ENCODE measurements at regions not wholly inside any gene's neighbourhood (a gene's known extent, or its start where the extent isn't known, plus 50 kb on each side); places are given as distances from the start of the nearest gene placed in this dataset.

GRCh38 chr7:22594020-22594419 is 94.0 kb upstream of the STEAP1B start:
- Histone ChIP-seq H3K4me3 (ENCODE audit: low read length) (no peak overlapping the region), H3K27ac (ENCODE audit: low read length) (no peak overlapping the region), H3K9me2 (replicated peaks; ENCODE audit: insufficient read depth, low read length) (no peaks in the 10 kb centered on the region), H3F3A (ENCODE audit: insufficient read depth, low read length) (no peaks in the 10 kb centered on the region), H3K9me3 (replicated peaks; ENCODE audit: insufficient read depth, low read length) (no peaks in the 10 kb centered on the region), H2AFZ (ENCODE audit: low read length) (no peak overlapping the region), H3K27me3 (replicated peaks; ENCODE audit: insufficient read depth, low read length) (no peaks in the 10 kb centered on the region), H3K9ac (ENCODE audit: low read length) (no peak overlapping the region), H3K4me1 (ENCODE audit: low read length) (no peaks in the 10 kb centered on the region), H3K79me2 (ENCODE audit: low read length) (no peaks in the 10 kb centered on the region), H3K36me3 (replicated peaks; ENCODE audit: insufficient read depth, low read length) (no peaks in the 10 kb centered on the region), H3K4me2 (ENCODE audit: low read depth, low read length) (no peak overlapping the region), H4K20me1 (ENCODE audit: insufficient read depth, low read length) (no peaks in the 10 kb centered on the region)
- no peak for DNase-seq
- TF ChIP-seq EZH2phosphoT487 (IDR thresholded peaks at IDR 0.05; ENCODE audit: low read length) (no peak), EZH2 (optimal IDR thresholded peaks at IDR 0.05; ENCODE audit: low read depth, low read length) (no peak), CTCF (IDR thresholded peaks at IDR 0.05; ENCODE audit: low read length) (no peak)

- DNase-seq: no peak
- Histone ChIP-seq H3K9me3 (replicated peaks; ENCODE audit: insufficient read depth, low read length) (no peaks in the 10 kb centered on the region), H4K20me1 (ENCODE audit: insufficient read depth, low read length) (no peaks in the 10 kb centered on the region)
Observed at GRCh38 chr7:22591271-22591670, 91.3 kb upstream of the STEAP1B start.

GRCh38 chr7:22589641-22590201 is 89.7 kb upstream of the STEAP1B start:
- no peak overlapping the region for H3K9ac ChIP-seq (ENCODE audit: low read length)
- H3K9me2 ChIP-seq (replicated peaks; ENCODE audit: insufficient read depth, low read length): no peaks in the 10 kb centered on the region
- H3K36me3 ChIP-seq (replicated peaks; ENCODE audit: insufficient read depth, low read length): no peaks in the 10 kb centered on the region
- H3K27ac ChIP-seq (ENCODE audit: low read length): no peak overlapping the region
- no peaks in the 10 kb centered on the region for H3K9me3 ChIP-seq (replicated peaks; ENCODE audit: insufficient read depth, low read length)
- no peak for TF ChIP-seq CTCF (IDR thresholded peaks at IDR 0.05; ENCODE audit: low read length)
- no peak for TF ChIP-seq EZH2 (optimal IDR thresholded peaks at IDR 0.05; ENCODE audit: low read depth, low read length)
- TF ChIP-seq EZH2phosphoT487 (IDR thresholded peaks at IDR 0.05; ENCODE audit: low read length): no peak
- peaks cover 31% of the 10 kb centered on the region for H3K4me1 ChIP-seq (ENCODE audit: low read length)
- no peak for DNase-seq
- no peak overlapping the region for H3K4me2 ChIP-seq (ENCODE audit: low read depth, low read length)
- H3K4me3 ChIP-seq (ENCODE audit: low read length): no peak overlapping the region
- H3K79me2 ChIP-seq (ENCODE audit: low read length): no peaks in the 10 kb centered on the region
- H4K20me1 ChIP-seq (ENCODE audit: insufficient read depth, low read length): no peaks in the 10 kb centered on the region
- H2AFZ ChIP-seq (ENCODE audit: low read length): no peak overlapping the region
- no peaks in the 10 kb centered on the region for H3K27me3 ChIP-seq (replicated peaks; ENCODE audit: insufficient read depth, low read length)
- H3F3A ChIP-seq (ENCODE audit: insufficient read depth, low read length): no peaks in the 10 kb centered on the region

More at GRCh38 chr7:22591271-22591670, 91.3 kb upstream of the STEAP1B start:
- H2AFZ ChIP-seq (ENCODE audit: low read length): no peak overlapping the region
- no peaks in the 10 kb centered on the region for H3F3A ChIP-seq (ENCODE audit: insufficient read depth, low read length)
- H3K9me2 ChIP-seq (replicated peaks; ENCODE audit: insufficient read depth, low read length): no peaks in the 10 kb centered on the region
- H3K27me3 ChIP-seq (replicated peaks; ENCODE audit: insufficient read depth, low read length): no peaks in the 10 kb centered on the region
- H3K79me2 ChIP-seq (ENCODE audit: low read length): no peaks in the 10 kb centered on the region
- no peak overlapping the region for H3K4me3 ChIP-seq (ENCODE audit: low read length)
- H3K4me1 ChIP-seq (ENCODE audit: low read length): peaks cover 21% of the 10 kb centered on the region
- no peak overlapping the region for H3K9ac ChIP-seq (ENCODE audit: low read length)
- H3K36me3 ChIP-seq (replicated peaks; ENCODE audit: insufficient read depth, low read length): no peaks in the 10 kb centered on the region
- H3K27ac ChIP-seq (ENCODE audit: low read length): no peak overlapping the region
- no peak overlapping the region for H3K4me2 ChIP-seq (ENCODE audit: low read depth, low read length)
- no peak for TF ChIP-seq EZH2phosphoT487 (IDR thresholded peaks at IDR 0.05; ENCODE audit: low read length)
- TF ChIP-seq CTCF (IDR thresholded peaks at IDR 0.05; ENCODE audit: low read length): no peak
- TF ChIP-seq EZH2 (optimal IDR thresholded peaks at IDR 0.05; ENCODE audit: low read depth, low read length): no peak

Data from MM.1S (cell line).